ENCODE measurements at regions not wholly inside any gene's neighbourhood (a gene's known extent, or its start where the extent isn't known, plus 50 kb on each side); places are given as distances from the start of the nearest gene placed in this dataset.

- H3K9me3 Mint-ChIP-seq = no peaks in the 10 kb centered on the region
- peak overlapping the region; percentile 59 for H3K27ac Mint-ChIP-seq
- intact Hi-C loops (cut with DNase I, micrococcal nuclease) = no loop called here
- CTCF ChIA-PET = interaction anchor here (2.6 kb wide), 1 partner anchor 10 kb away, joined by 11 read pairs; no protein-coding TSS in a partner anchor
- H3K4me3 ChIP-seq (ENCODE audit: low read length) = no peak overlapping the region
- peaks cover 63% of the 10 kb centered on the region for H3K4me1 Mint-ChIP-seq (ENCODE audit: low read depth)
- H3K27me3 ChIP-seq (ENCODE audit: control insufficient read depth in 1 of 2, insufficient read depth in 2 of 2, low read length in 2 of 2) = no peaks in the 10 kb centered on the region
- no peak for ATAC-seq (ENCODE audit: poor library complexity)
- H3K36me3 ChIP-seq (ENCODE audit: insufficient read depth, low read length) = no peaks in the 10 kb centered on the region
- H3K4me1 ChIP-seq (ENCODE audit: insufficient read depth, low read length) = peaks cover 37% of the 10 kb centered on the region
- H3K9me3 ChIP-seq (ENCODE audit: control insufficient read depth in 1 of 2, insufficient read depth in 1 of 2, low read length in 2 of 2) = peaks cover 3 to 6% of the 10 kb centered on the region in 2 experiments
- H3K27me3 Mint-ChIP-seq = no peaks in the 10 kb centered on the region
- no peak overlapping the region for H3K4me3 Mint-ChIP-seq
- H3K27ac ChIP-seq (ENCODE audit: low read depth in 1 of 2, low read length in 2 of 2) = no peak overlapping the region
- POLR2A ChIA-PET = interaction anchor here (0.9 to 9.5 kb wide), 3 partner anchors 10 to 58 kb away, joined by 3 to 121 read pairs (median 5); no protein-coding TSS in a partner anchor
- no peak for TF ChIP-seq CTCF (IDR thresholded peaks at IDR 0.05)
- H3K36me3 Mint-ChIP-seq (ENCODE audit: low read depth) = peaks cover 2% of the 10 kb centered on the region
- no peak for DNase-seq
Observed at GRCh38 chr2:37590119-37590571, 81.3 kb downstream of the CDC42EP3 start.

Measured in CD4-positive, alpha-beta T cell (primary cell).